OCI-LY3 (cell line): ENCODE measurements at regions not wholly inside any gene's neighbourhood (a gene's known extent, or its start where the extent isn't known, plus 50 kb on each side); places are given as distances from the start of the nearest gene placed in this dataset.

Experiments
- H2AFZ ChIP-seq: fragments of 200-600, 300-600 bp; shearing (Covaris generic); 2 replicates; pipeline ENCODE4 v1.6.0; 2014; ENCODE audit warnings: antibody characterized with exemption, low read depth, low read length
- H3K27ac ChIP-seq: fragments of 200-600, 300-600 bp; sonication (generic); 2 replicates; pipeline ENCODE4 v1.5.1; 2014; ENCODE audit warnings: mild to moderate bottlenecking, low read length, moderate library complexity, mixed read lengths
- H3K27me3 ChIP-seq: fragments of 200-600, 300-600 bp; sonication (generic); 2 replicates; pipeline ENCODE4 v1.6.1; 2014; ENCODE audit warnings: low read depth, low read length, mixed read lengths
- H3K36me3 ChIP-seq: fragments of 200-600, 300-600 bp; sonication (generic); replicated peaks from 2 replicates; pipeline ENCODE3; 2014; ENCODE audit warnings: low read depth, low read length, mixed read lengths
- H3K4me1 ChIP-seq: fragments of 300-600, 200-600 bp; sonication (generic); 2 replicates; pipeline ENCODE4 v1.6.1; 2014; ENCODE audit warnings: low read length, mixed read lengths
- H3K4me2 ChIP-seq: fragments of 200-600, 300-600 bp; sonication (generic); 2 replicates; pipeline ENCODE4 v1.6.1; 2014; ENCODE audit warnings: low read length, mixed read lengths
- H3K4me3 ChIP-seq: fragments of 300-600, 200-600 bp; sonication (generic); 2 replicates; pipeline ENCODE4 v1.5.1; 2014; ENCODE audit warnings: antibody characterized with exemption, mild to moderate bottlenecking, low read length, moderate library complexity
- H3K79me2 ChIP-seq: fragments of 300-600, 200-600 bp; shearing (Covaris generic); 2 replicates; pipeline ENCODE4 v1.6.1; 2014; ENCODE audit warnings: mild to moderate bottlenecking, low read length, mixed read lengths
- H3K9ac ChIP-seq: fragments of 300-600, 200-600 bp; shearing (Covaris generic); 2 replicates; pipeline ENCODE4 v1.6.0; 2014; ENCODE audit warnings: mild to moderate bottlenecking, low read length, moderate library complexity
- H3K9me3 ChIP-seq: fragments of 200-600, 300-600 bp; shearing (Covaris generic); 2 replicates; pipeline ENCODE4 v1.6.1; 2014; ENCODE audit warnings: low read length, mixed read lengths; ENCODE audit not compliant: insufficient read depth
- H4K20me1 ChIP-seq: fragments of 200-600, 300-600 bp; sonication (generic); 2 replicates; pipeline ENCODE4 v1.6.1; 2016; ENCODE audit warnings: low read length, mixed read lengths; ENCODE audit not compliant: insufficient read depth
- CTCF ChIP-seq: fragments of 200-600, 300-600 bp; sonication (generic); IDR thresholded peaks from 2 replicates; pipeline ENCODE4 v1.5.1; 2014; ENCODE audit warnings: antibody characterized with exemption, low read length, low read depth
- EZH2phosphoT487 ChIP-seq: fragments of 200-600 bp; shearing (Covaris generic); IDR thresholded peaks from 2 replicates; pipeline ENCODE4 v1.6.1; 2018; ENCODE audit warnings: antibody characterized with exemption, mixed run types, low read depth

DNA sequence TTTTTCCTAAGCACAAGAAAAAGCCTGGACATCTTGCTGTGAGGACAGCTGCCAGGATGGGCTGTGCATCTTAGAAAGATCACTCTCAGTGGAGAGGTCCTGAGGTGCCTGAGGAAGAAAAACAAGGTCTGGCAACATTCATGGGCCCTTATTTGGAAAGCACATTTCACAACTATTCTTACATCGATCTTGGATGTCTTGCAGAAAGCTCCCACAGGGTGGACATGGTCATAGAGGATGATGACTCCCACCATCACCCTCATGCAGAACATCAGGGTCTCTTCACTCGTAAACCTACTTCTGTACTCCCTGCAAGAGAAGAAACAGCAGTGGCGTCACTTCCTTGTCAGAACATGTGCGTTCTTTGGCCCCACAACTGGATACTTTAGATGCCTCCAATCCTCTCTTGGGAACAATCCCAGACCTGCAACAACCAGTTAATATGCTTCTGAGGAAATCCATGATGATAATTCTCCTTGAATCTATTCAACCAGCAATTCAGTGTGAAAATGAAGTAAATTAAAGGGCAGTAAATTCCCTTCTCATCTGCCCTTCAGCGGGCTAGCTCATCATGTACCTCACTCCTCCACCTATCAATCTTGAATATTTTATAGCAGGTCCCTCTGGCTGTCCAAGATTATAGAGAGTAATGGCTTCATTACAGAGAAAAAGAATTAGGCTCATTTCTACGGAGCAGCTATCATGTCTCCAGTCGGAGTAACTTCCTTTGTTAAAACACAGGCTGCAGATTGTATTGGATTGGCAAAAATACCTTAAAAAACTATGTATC, 106.2 kb downstream of the CYRIA start:
- no peak overlapping the region for H3K9ac ChIP-seq
- peaks cover 14% of the 10 kb centered on the region; the same call in 1 of the 2 replicates for H4K20me1 ChIP-seq
- H2AFZ ChIP-seq = no peak overlapping the region
- peaks cover 18% of the 10 kb centered on the region for H3K36me3 ChIP-seq
- no peak overlapping the region for H3K4me3 ChIP-seq
- no peak overlapping the region for H3K27ac ChIP-seq
- no peak overlapping the region for H3K4me2 ChIP-seq
- TF ChIP-seq CTCF (no peak), EZH2phosphoT487 (no peak)
- peaks cover 15% of the 10 kb centered on the region for H3K4me1 ChIP-seq
- no peaks in the 10 kb centered on the region for H3K9me3 ChIP-seq
- no peaks in the 10 kb centered on the region for H3K79me2 ChIP-seq
- H3K27me3 ChIP-seq = peaks cover 5% of the 10 kb centered on the region; the same call in 1 of the 2 replicates

DNA sequence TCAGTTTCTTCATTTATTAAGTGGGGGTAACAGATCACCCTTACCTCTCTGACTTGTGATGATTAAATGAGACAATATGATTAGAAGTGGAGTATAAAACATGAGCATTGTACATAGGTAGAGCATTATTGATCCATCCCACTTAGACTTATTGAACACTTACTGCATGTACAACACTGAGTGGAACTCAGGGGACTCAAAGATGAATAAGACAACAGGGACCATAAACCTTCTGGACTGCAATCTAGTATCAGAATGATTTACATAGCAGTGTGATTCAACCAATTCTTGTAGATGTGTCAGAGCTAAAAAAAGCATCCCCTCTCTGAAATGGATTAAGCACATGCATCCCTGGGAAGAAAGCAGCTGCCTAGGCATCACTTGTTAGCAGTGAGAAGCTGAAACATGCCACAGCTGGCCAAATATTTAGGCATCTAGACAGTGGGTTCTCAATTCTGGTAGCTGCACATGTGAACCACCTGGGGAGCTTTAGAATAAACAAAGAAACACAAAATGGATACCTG, 111.5 kb downstream of the CYRIA start:
- Histone ChIP-seq H3K27me3 (no peaks in the 10 kb centered on the region), H3K9ac (no peak overlapping the region), H3K36me3 (peaks cover 3% of the 10 kb centered on the region), H3K4me3 (no peak overlapping the region), H3K4me1 (no peaks in the 10 kb centered on the region), H4K20me1 (peaks cover 2% of the 10 kb centered on the region; the same call in 1 of the 2 replicates), H3K27ac (no peak overlapping the region), H3K9me3 (no peaks in the 10 kb centered on the region), H3K4me2 (no peak overlapping the region), H3K79me2 (no peaks in the 10 kb centered on the region), H2AFZ (no peak overlapping the region)
- no peak for TF ChIP-seq EZH2phosphoT487
- no peak for TF ChIP-seq CTCF

DNA sequence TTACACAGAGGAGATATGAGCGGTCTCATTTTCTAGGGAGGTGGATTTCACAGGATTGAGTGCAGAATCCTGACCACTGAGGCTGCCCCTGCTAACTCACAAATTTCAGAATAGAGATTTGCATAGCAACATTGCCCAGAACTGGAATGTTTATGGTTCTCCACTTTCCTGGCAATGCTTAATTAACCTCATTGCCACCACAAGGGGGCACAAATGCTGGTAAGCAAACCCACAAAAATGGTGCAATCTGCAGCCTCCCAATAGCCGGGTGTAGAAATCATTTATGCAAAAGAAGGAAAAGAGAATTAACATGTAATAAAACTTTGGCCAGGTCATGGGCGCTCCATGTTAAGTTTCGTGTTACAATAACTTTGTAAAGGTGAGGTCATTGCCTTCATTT, 112.4 kb downstream of the CYRIA start:
- Histone ChIP-seq H3K36me3 (peaks cover under 1% of the 10 kb centered on the region), H3K9ac (no peak overlapping the region), H4K20me1 (no peaks in the 10 kb centered on the region), H2AFZ (no peak overlapping the region), H3K4me2 (no peak overlapping the region), H3K27ac (no peak overlapping the region), H3K79me2 (no peaks in the 10 kb centered on the region), H3K9me3 (no peaks in the 10 kb centered on the region), H3K4me1 (no peaks in the 10 kb centered on the region), H3K4me3 (no peak overlapping the region), H3K27me3 (0 out of 2 replicates have a peak, but pooled peaks cover 4% of the 10 kb centered on the region)
- TF ChIP-seq EZH2phosphoT487 (no peak), CTCF (peak; percentile 81)

GRCh38 chr2:16552202-16552601, 113.4 kb downstream of the CYRIA start:
- H3K4me2 ChIP-seq = no peak overlapping the region
- no peaks in the 10 kb centered on the region for H4K20me1 ChIP-seq
- TF ChIP-seq CTCF (no peak), EZH2phosphoT487 (no peak)
- H3K4me3 ChIP-seq = no peak overlapping the region
- H3K4me1 ChIP-seq = no peaks in the 10 kb centered on the region
- no peaks in the 10 kb centered on the region for H3K36me3 ChIP-seq
- no peaks in the 10 kb centered on the region for H3K9me3 ChIP-seq
- no peak overlapping the region for H3K27ac ChIP-seq
- no peak overlapping the region for H2AFZ ChIP-seq
- H3K27me3 ChIP-seq = peaks cover 9% of the 10 kb centered on the region; the same call in 1 of the 2 replicates
- no peak overlapping the region for H3K9ac ChIP-seq
- H3K79me2 ChIP-seq = no peaks in the 10 kb centered on the region
